GM12872 (cell line): ENCODE measurements at regions not wholly inside any gene's neighbourhood (a gene's known extent, or its start where the extent isn't known, plus 50 kb on each side); places are given as distances from the start of the nearest gene placed in this dataset.

Experiments used
- CTCF ChIP-seq: IDR thresholded peaks from 3 replicates; pipeline ENCODE4 v1.5.1; 2011; ENCODE audit warnings: low read depth, mild to moderate bottlenecking, low read length, moderate library complexity; ENCODE audit not compliant: insufficient read depth

- TF ChIP-seq CTCF, result no peak
These were observed 525.6 kb downstream of the EPHA7 start for GRCh38 chr6:92893741-92894140.

GRCh38 chr6:92892626-92893170, 526.7 kb downstream of the EPHA7 start:
- TF ChIP-seq CTCF, result no peak

GRCh38 chr6:92888316-92888715, 531.0 kb downstream of the EPHA7 start:
- no peak for TF ChIP-seq CTCF

- TF ChIP-seq CTCF, result no peak
These were observed 531.5 kb downstream of the EPHA7 start for GRCh38 chr6:92887871-92888270.

- TF ChIP-seq CTCF, result no peak
These were observed 539.8 kb downstream of the EPHA7 start for GRCh38 chr6:92879526-92879925.

GRCh38 chr6:92864966-92865555, 554.3 kb downstream of the EPHA7 start:
- no peak for TF ChIP-seq CTCF

GRCh38 chr6:92849636-92850035, 569.7 kb downstream of the EPHA7 start:
- no peak for TF ChIP-seq CTCF
